GM23338 (cell line): ENCODE measurements at regions not wholly inside any gene's neighbourhood (a gene's known extent, or its start where the extent isn't known, plus 50 kb on each side); places are given as distances from the start of the nearest gene placed in this dataset.

Experiments
- ATAC-seq: fragments of 200-7000 bp; cut with Tn5 transposase; 3 replicates; pipeline ENCODE4 v1.9.1; 2020
- DNase-seq: peaks from one replicate; pipeline ENCODE4 v3.0.0-alpha.2; 2015; ENCODE audit warnings: low spot score
- H2AFZ ChIP-seq: fragments of 200-600 bp; sonication (generic); 2 replicates; pipeline ENCODE4 v1.8.0; 2016; ENCODE audit warnings: antibody characterized with exemption, mild to moderate bottlenecking, moderate library complexity
- H3F3A ChIP-seq: fragments of 200-600 bp; sonication (generic); replicated peaks from 2 replicates; pipeline ENCODE4 v1.8.0; 2017; ENCODE audit warnings: antibody characterized with exemption, mixed run types, low read depth
- H3K27ac ChIP-seq: fragments of 200-600 bp; sonication (generic); 2 replicates; pipeline ENCODE4 v1.6.1; 2016; ENCODE audit warnings: low read depth
- H3K27me3 ChIP-seq: fragments of 200-600 bp; sonication (generic); 2 replicates; pipeline ENCODE4 v1.8.0; 2016; ENCODE audit warnings: mild to moderate bottlenecking, mixed run types, moderate library complexity; ENCODE audit not compliant: insufficient read depth
- H3K36me3 ChIP-seq: fragments of 200-600 bp; sonication (generic); 2 replicates; pipeline ENCODE4 v1.8.0; 2016; ENCODE audit warnings: mild to moderate bottlenecking; ENCODE audit not compliant: insufficient read depth
- H3K4me1 ChIP-seq: fragments of 200-600 bp; sonication (generic); 2 replicates; pipeline ENCODE4 v1.8.0; 2016; ENCODE audit warnings: mild to moderate bottlenecking, moderate library complexity; ENCODE audit not compliant: insufficient read depth
- H3K4me2 ChIP-seq: fragments of 200-600 bp; sonication (generic); 2 replicates; pipeline ENCODE4 v1.7.1; 2017; ENCODE audit warnings: mixed run types
- H3K4me3 ChIP-seq: fragments of 200-600 bp; sonication (generic); 2 replicates; pipeline ENCODE4 v1.6.1; 2016; ENCODE audit warnings: mixed run types
- H3K79me2 ChIP-seq: fragments of 200-600 bp; sonication (generic); replicated peaks from 2 replicates; pipeline ENCODE4 v1.8.0; 2017; ENCODE audit warnings: mild to moderate bottlenecking; ENCODE audit not compliant: insufficient read depth
- H3K9me2 ChIP-seq: fragments of 200-600 bp; sonication (generic); 2 replicates; pipeline ENCODE4 v1.8.0; 2017; ENCODE audit not compliant: insufficient read depth
- H4K20me1 ChIP-seq: fragments of 200-600 bp; sonication (generic); replicated peaks from 2 replicates; pipeline ENCODE4 v1.8.0; 2017; ENCODE audit warnings: mild to moderate bottlenecking; ENCODE audit not compliant: insufficient read depth
- H3K27ac Mint-ChIP-seq: 2 replicates; pipeline ENCODE4 v1.8.0; 2020; ENCODE audit warnings: inconsistent platforms, mild to moderate bottlenecking, moderate library complexity, mixed read lengths
- H3K27me3 Mint-ChIP-seq: 3 replicates; pipeline ENCODE4 v1.8.0; 2022; ENCODE audit warnings: low read depth, mild to moderate bottlenecking, moderate library complexity, mixed read lengths, inconsistent platforms; ENCODE audit not compliant: insufficient read depth, poor library complexity
- H3K36me3 Mint-ChIP-seq: 3 replicates; pipeline ENCODE4 v1.8.0; 2021; ENCODE audit warnings: low read depth, mild to moderate bottlenecking, inconsistent platforms, moderate library complexity, mixed read lengths
- H3K4me1 Mint-ChIP-seq: 3 replicates; pipeline ENCODE4 v1.8.0; 2020; ENCODE audit warnings: mild to moderate bottlenecking, inconsistent platforms, mixed read lengths
- H3K4me3 Mint-ChIP-seq: 3 replicates; pipeline ENCODE4 v1.8.0; 2021; ENCODE audit warnings: moderate library complexity, mild to moderate bottlenecking, inconsistent platforms, mixed read lengths
- H3K9me3 Mint-ChIP-seq: 3 replicates; pipeline ENCODE4 v1.8.0; 2020; ENCODE audit warnings: moderate library complexity, mild to moderate bottlenecking, inconsistent platforms, mixed read lengths
- CREB1 ChIP-seq: fragments of 250-450 bp; sonication (Bioruptor Pico); IDR thresholded peaks from 2 replicates; pipeline ENCODE4 v1.5.0; 2020; ENCODE audit warnings: low read depth, mild to moderate bottlenecking, moderate library complexity
- EZH2 ChIP-seq: fragments of 200-600 bp; sonication (generic); IDR thresholded peaks from one replicate; pipeline ENCODE4 v1.8.0; 2017; ENCODE audit warnings: antibody characterized with exemption, mild to moderate bottlenecking, low read depth; ENCODE audit not compliant: unreplicated experiment
- EZH2phosphoT487 ChIP-seq: fragments of 200-600 bp; sonication (generic); IDR thresholded peaks from one replicate; pipeline ENCODE4 v1.8.1; 2018; ENCODE audit warnings: antibody characterized with exemption; ENCODE audit not compliant: unreplicated experiment
- JUNB ChIP-seq: IDR thresholded peaks from one replicate; pipeline ENCODE4 v1.6.1; 2016; ENCODE audit warnings: antibody characterized with exemption; ENCODE audit not compliant: unreplicated experiment
- NANOG ChIP-seq: IDR thresholded peaks from 2 replicates; pipeline ENCODE4 v1.6.1; 2016; ENCODE audit warnings: antibody characterized with exemption, borderline replicate concordance
- POLR2AphosphoS5 ChIP-seq: IDR thresholded peaks from 2 replicates; pipeline ENCODE4 v1.6.1; 2016; ENCODE audit warnings: antibody characterized with exemption, low read depth
- STAT1 ChIP-seq: IDR thresholded peaks from one replicate; pipeline ENCODE4 v1.6.1; 2016; ENCODE audit warnings: antibody characterized with exemption; ENCODE audit not compliant: unreplicated experiment
- ZNF114 ChIP-seq: fragments of 250-450 bp; sonication (Bioruptor Pico); IDR thresholded peaks from 2 replicates; pipeline ENCODE4 v1.5.0; 2020; ENCODE audit warnings: mild to moderate bottlenecking, moderate library complexity
- TF ChIP-seq, protein P1 (sequence below), 2 experiments: fragments of 200-600 bp in 1 of 2; sonication (generic) in 1 of 2; conservative IDR thresholded peaks; 2 replicates each; pipeline versions ENCODE4 v1.5.1 to v1.6.1; 2016 to 2017; ENCODE audit warnings: antibody characterized with exemption in 2 of 2, low read depth in 2 of 2, mild to moderate bottlenecking in 2 of 2, moderate library complexity in 1 of 2
- TF ChIP-seq, protein P2 (sequence below): IDR thresholded peaks from one replicate; pipeline ENCODE4 v1.6.1; 2018; ENCODE audit warnings: antibody characterized with exemption; ENCODE audit not compliant: unreplicated experiment
- TF ChIP-seq, protein P3 (sequence below): fragments of 250-450 bp; sonication (Bioruptor Pico); IDR thresholded peaks from 2 replicates; pipeline ENCODE4 v1.5.0; 2020; ENCODE audit warnings: mild to moderate bottlenecking, moderate library complexity

DNA sequence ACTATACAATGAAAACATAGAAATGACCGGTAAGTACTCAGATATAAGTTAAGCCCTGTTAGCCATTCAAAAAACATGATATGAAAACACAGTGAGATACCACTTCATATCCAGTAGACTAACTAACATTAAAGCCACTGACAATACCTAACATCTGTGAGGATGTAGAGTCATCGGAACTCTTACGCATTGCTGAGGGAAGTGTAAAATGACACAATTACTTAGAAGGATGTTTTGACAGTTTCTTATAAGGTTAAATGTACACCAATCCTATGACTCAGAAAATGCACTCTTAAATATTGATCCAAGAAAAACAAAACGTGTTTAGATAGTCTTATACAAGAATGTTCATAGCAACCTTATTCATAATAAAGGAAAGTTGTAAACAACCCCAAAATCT, 782.9 kb downstream of the BCL11B start:
- H2AFZ ChIP-seq: no peak overlapping the region
- H3K79me2 ChIP-seq: no peaks in the 10 kb centered on the region
- no peak for TF ChIP-seq ZNF114 (CRISPR knock-in tag)
- no peaks in the 10 kb centered on the region for H4K20me1 ChIP-seq
- no peaks in the 10 kb centered on the region for H3K4me1 ChIP-seq
- no peaks in the 10 kb centered on the region for H3K36me3 ChIP-seq
- H3K27me3 ChIP-seq: no peaks in the 10 kb centered on the region
- ATAC-seq (no peak), DNase-seq (no peak)
- no peaks in the 10 kb centered on the region for H3F3A ChIP-seq
- Mint-ChIP-seq H3K36me3 (no peaks in the 10 kb centered on the region; the same call in 2 of the 3 replicates), H3K4me3 (no peak overlapping the region), H3K27me3 (no peaks in the 10 kb centered on the region), H3K4me1 (no peaks in the 10 kb centered on the region), H3K27ac (no peak overlapping the region), H3K9me3 (peaks cover 6% of the 10 kb centered on the region; the same call in 2 of the 3 replicates)
- no peak overlapping the region for H3K27ac ChIP-seq
- no peak overlapping the region for H3K4me3 ChIP-seq
- H3K9me2 ChIP-seq: no peaks in the 10 kb centered on the region
- H3K4me2 ChIP-seq: no peak overlapping the region

DNA sequence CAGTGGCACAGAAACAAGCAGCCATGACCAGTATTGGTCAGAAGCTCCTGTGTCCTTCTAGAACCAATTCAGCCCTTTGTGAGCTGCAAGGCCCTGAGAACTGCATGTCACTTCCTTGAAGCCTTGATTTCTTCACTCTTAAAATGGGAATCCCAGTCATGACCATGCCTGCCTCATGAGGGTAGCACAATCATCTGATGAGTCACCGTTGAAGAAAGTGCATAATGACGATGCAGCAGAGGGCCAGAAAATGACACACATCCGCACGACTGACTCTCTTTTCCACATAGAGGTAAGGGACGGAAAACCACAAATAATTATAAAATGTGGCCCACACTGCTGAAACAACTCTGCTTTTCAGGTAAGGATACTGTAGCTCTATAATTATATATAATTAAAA, 777.4 kb downstream of the BCL11B start:
- Histone ChIP-seq H3F3A (no peaks in the 10 kb centered on the region), H3K9me2 (0 out of 2 replicates have a peak, but pooled peaks cover 6% of the 10 kb centered on the region), H3K4me1 (no peaks in the 10 kb centered on the region), H3K79me2 (no peaks in the 10 kb centered on the region), H3K4me3 (no peak overlapping the region), H3K4me2 (no peak overlapping the region), H4K20me1 (no peaks in the 10 kb centered on the region), H3K36me3 (no peaks in the 10 kb centered on the region), H3K27me3 (no peaks in the 10 kb centered on the region), H2AFZ (0 out of 2 replicates have a peak overlapping the region, but pooled peaks have one; percentile 52), H3K27ac (no peak overlapping the region)
- Mint-ChIP-seq H3K4me3 (no peak overlapping the region), H3K4me1 (no peaks in the 10 kb centered on the region), H3K27ac (no peak overlapping the region), H3K36me3 (no peaks in the 10 kb centered on the region), H3K27me3 (peaks cover 5% of the 10 kb centered on the region), H3K9me3 (no peaks in the 10 kb centered on the region)
- ATAC-seq (no peak), DNase-seq (no peak)
- TF ChIP-seq CREB1 (CRISPR knock-in tag) (no peak), EZH2phosphoT487 (no peak), ZNF114 (CRISPR knock-in tag) (no peak), NANOG (no peak), EZH2 (no peak), POLR2AphosphoS5 (no peak), STAT1 (no peak), JUNB (no peak)
- TF ChIP-seq, protein P1, sequence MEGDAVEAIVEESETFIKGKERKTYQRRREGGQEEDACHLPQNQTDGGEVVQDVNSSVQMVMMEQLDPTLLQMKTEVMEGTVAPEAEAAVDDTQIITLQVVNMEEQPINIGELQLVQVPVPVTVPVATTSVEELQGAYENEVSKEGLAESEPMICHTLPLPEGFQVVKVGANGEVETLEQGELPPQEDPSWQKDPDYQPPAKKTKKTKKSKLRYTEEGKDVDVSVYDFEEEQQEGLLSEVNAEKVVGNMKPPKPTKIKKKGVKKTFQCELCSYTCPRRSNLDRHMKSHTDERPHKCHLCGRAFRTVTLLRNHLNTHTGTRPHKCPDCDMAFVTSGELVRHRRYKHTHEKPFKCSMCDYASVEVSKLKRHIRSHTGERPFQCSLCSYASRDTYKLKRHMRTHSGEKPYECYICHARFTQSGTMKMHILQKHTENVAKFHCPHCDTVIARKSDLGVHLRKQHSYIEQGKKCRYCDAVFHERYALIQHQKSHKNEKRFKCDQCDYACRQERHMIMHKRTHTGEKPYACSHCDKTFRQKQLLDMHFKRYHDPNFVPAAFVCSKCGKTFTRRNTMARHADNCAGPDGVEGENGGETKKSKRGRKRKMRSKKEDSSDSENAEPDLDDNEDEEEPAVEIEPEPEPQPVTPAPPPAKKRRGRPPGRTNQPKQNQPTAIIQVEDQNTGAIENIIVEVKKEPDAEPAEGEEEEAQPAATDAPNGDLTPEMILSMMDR (conservative IDR thresholded peaks at IDR 0.05; ENCODE audit: low read depth in 2 of 2): no peak
- TF ChIP-seq, protein P2, sequence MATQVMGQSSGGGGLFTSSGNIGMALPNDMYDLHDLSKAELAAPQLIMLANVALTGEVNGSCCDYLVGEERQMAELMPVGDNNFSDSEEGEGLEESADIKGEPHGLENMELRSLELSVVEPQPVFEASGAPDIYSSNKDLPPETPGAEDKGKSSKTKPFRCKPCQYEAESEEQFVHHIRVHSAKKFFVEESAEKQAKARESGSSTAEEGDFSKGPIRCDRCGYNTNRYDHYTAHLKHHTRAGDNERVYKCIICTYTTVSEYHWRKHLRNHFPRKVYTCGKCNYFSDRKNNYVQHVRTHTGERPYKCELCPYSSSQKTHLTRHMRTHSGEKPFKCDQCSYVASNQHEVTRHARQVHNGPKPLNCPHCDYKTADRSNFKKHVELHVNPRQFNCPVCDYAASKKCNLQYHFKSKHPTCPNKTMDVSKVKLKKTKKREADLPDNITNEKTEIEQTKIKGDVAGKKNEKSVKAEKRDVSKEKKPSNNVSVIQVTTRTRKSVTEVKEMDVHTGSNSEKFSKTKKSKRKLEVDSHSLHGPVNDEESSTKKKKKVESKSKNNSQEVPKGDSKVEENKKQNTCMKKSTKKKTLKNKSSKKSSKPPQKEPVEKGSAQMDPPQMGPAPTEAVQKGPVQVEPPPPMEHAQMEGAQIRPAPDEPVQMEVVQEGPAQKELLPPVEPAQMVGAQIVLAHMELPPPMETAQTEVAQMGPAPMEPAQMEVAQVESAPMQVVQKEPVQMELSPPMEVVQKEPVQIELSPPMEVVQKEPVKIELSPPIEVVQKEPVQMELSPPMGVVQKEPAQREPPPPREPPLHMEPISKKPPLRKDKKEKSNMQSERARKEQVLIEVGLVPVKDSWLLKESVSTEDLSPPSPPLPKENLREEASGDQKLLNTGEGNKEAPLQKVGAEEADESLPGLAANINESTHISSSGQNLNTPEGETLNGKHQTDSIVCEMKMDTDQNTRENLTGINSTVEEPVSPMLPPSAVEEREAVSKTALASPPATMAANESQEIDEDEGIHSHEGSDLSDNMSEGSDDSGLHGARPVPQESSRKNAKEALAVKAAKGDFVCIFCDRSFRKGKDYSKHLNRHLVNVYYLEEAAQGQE: no peak
- TF ChIP-seq, protein P3, sequence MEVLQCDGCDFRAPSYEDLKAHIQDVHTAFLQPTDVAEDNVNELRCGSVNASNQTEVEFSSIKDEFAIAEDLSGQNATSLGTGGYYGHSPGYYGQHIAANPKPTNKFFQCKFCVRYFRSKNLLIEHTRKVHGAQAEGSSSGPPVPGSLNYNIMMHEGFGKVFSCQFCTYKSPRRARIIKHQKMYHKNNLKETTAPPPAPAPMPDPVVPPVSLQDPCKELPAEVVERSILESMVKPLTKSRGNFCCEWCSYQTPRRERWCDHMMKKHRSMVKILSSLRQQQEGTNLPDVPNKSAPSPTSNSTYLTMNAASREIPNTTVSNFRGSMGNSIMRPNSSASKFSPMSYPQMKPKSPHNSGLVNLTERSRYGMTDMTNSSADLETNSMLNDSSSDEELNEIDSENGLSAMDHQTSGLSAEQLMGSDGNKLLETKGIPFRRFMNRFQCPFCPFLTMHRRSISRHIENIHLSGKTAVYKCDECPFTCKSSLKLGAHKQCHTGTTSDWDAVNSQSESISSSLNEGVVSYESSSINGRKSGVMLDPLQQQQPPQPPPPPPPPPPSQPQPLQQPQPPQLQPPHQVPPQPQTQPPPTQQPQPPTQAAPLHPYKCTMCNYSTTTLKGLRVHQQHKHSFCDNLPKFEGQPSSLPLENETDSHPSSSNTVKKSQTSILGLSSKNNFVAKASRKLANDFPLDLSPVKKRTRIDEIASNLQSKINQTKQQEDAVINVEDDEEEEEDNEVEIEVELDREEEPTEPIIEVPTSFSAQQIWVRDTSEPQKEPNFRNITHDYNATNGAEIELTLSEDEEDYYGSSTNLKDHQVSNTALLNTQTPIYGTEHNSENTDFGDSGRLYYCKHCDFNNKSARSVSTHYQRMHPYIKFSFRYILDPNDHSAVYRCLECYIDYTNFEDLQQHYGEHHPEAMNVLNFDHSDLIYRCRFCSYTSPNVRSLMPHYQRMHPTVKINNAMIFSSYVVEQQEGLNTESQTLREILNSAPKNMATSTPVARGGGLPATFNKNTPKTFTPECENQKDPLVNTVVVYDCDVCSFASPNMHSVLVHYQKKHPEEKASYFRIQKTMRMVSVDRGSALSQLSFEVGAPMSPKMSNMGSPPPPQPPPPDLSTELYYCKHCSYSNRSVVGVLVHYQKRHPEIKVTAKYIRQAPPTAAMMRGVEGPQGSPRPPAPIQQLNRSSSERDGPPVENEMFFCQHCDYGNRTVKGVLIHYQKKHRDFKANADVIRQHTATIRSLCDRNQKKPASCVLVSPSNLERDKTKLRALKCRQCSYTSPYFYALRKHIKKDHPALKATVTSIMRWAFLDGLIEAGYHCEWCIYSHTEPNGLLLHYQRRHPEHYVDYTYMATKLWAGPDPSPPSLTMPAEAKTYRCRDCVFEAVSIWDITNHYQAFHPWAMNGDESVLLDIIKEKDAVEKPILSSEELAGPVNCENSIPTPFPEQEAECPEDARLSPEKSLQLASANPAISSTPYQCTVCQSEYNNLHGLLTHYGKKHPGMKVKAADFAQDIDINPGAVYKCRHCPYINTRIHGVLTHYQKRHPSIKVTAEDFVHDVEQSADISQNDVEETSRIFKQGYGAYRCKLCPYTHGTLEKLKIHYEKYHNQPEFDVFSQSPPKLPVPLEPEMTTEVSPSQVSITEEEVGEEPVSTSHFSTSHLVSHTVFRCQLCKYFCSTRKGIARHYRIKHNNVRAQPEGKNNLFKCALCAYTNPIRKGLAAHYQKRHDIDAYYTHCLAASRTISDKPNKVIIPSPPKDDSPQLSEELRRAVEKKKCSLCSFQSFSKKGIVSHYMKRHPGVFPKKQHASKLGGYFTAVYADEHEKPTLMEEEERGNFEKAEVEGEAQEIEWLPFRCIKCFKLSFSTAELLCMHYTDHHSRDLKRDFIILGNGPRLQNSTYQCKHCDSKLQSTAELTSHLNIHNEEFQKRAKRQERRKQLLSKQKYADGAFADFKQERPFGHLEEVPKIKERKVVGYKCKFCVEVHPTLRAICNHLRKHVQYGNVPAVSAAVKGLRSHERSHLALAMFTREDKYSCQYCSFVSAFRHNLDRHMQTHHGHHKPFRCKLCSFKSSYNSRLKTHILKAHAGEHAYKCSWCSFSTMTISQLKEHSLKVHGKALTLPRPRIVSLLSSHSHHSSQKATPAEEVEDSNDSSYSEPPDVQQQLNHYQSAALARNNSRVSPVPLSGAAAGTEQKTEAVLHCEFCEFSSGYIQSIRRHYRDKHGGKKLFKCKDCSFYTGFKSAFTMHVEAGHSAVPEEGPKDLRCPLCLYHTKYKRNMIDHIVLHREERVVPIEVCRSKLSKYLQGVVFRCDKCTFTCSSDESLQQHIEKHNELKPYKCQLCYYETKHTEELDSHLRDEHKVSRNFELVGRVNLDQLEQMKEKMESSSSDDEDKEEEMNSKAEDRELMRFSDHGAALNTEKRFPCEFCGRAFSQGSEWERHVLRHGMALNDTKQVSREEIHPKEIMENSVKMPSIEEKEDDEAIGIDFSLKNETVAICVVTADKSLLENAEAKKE (CRISPR knock-in tag): no peak
